ENCODE measurements at regions not wholly inside any gene's neighbourhood (a gene's known extent, or its start where the extent isn't known, plus 50 kb on each side); places are given as distances from the start of the nearest gene placed in this dataset.

DNA sequence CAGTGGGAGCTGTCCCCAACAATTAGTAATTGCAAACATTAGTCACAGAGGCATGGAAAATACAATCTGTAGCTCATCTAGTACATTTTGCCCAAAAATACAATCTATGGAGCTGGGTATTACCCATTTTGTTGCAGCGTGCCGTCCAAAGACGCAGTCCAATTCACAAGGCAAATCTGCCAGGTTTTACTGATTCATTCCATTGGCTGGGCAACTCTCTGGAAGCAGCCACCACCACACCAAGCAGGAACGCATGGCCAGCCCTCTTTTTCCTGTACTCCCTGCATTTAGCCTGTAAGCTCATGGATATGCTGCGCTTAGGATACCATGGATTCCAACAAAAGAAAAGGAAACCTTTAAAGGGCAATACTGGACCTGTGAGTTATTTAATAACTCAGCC is 60.5 kb upstream of the ARRDC4 start:
- TF ChIP-seq ZNF830 (tag by site-specific recombination; IDR thresholded peaks at IDR 0.05; ENCODE audit: low read depth) (no peak), ZNF202 (tag by site-specific recombination; IDR thresholded peaks at IDR 0.05; ENCODE audit: borderline replicate concordance) (no peak), KLF8 (tag by site-specific recombination; IDR thresholded peaks at IDR 0.05) (no peak), ZNF37A (tag by site-specific recombination; IDR thresholded peaks at IDR 0.05) (no peak), ZNF350 (tag by site-specific recombination; IDR thresholded peaks at IDR 0.05) (no peak), ZNF571 (tag by site-specific recombination; IDR thresholded peaks at IDR 0.05) (no peak)

All from HEK293 (cell line).